ENCODE measurements at regions not wholly inside any gene's neighbourhood (a gene's known extent, or its start where the extent isn't known, plus 50 kb on each side); places are given as distances from the start of the nearest gene placed in this dataset.
"Not testable (repeated sequence)": the region's sequence is repeated elsewhere in the genome, so short reads cannot be mapped to it uniquely, and the experiment has no call there.

DNA sequence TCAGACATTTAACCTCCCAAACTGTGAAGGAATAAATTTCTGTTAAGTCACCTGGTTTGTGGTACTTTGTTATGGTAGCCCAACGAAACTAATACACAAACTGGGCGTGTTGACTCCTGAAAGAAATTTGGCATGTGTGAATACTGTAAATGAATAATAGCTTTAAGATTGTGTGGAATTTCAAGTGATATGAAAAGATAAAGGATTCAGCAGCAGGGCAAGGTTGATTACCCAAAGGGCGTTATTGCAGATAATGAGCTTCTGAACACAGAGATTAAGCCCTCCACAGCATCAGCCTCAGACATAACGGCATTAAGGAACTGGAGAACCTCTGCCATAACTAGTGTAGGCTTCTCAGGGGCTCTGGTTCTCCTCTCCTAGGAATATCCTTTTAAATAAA, 451.5 kb upstream of the NECTIN3 start:
- DNase-seq (ENCODE audit: low read depth) = no peak
- H3K4me3 ChIP-seq (ENCODE audit: low read depth, low read length) = no peak overlapping the region
- TF ChIP-seq, protein P1, sequence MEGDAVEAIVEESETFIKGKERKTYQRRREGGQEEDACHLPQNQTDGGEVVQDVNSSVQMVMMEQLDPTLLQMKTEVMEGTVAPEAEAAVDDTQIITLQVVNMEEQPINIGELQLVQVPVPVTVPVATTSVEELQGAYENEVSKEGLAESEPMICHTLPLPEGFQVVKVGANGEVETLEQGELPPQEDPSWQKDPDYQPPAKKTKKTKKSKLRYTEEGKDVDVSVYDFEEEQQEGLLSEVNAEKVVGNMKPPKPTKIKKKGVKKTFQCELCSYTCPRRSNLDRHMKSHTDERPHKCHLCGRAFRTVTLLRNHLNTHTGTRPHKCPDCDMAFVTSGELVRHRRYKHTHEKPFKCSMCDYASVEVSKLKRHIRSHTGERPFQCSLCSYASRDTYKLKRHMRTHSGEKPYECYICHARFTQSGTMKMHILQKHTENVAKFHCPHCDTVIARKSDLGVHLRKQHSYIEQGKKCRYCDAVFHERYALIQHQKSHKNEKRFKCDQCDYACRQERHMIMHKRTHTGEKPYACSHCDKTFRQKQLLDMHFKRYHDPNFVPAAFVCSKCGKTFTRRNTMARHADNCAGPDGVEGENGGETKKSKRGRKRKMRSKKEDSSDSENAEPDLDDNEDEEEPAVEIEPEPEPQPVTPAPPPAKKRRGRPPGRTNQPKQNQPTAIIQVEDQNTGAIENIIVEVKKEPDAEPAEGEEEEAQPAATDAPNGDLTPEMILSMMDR (IDR thresholded peaks at IDR 0.05; ENCODE audit: insufficient read depth, low read depth, low read length, missing control alignments) = no peak

DNA sequence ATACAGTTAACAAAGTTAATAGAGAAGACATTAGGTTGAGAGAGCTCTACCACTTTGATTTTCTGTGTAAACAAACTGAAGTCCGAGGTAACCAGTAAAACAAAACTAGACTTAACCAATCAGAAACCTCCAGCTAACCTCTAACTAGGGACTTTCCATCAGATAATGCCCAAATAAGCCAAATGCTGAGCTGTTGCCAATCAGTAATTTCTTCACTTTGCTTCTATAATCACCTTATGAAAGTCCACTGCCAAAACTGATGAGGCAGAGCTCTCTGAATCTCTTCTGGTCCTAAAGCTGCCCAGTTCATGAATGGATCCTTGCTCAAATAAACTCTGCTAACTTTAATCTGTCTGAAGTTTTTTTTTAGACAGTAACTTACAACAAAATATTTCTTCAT, 448.0 kb upstream of the NECTIN3 start:
- TF ChIP-seq, protein P1 (IDR thresholded peaks at IDR 0.05; ENCODE audit: insufficient read depth, low read depth, low read length, missing control alignments) = no peak
- no peak overlapping the region for H3K4me3 ChIP-seq (ENCODE audit: low read depth, low read length)
- peak; percentile 19 for DNase-seq (ENCODE audit: low read depth)

DNA sequence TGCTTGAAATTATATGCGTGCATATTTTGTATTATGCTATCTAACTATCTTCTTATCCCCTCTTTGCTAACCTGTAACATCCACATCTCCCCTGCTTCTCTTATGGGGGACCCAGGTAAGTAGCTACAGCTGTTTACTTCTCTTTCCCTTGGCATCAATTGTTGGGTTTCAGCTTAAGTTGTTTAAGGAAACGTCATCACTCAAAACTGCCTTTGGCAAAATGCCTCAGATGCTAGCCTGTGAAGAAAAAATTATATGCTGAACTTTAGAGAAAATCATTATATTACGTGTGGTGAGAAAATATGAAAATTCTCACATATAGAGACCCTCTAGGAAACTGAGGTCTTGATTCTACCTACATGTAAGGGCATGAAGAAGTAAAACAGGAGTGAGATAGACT, 447.0 kb upstream of the NECTIN3 start:
- H3K4me3 ChIP-seq (ENCODE audit: low read depth, low read length) = no peak overlapping the region
- no peak for DNase-seq (ENCODE audit: low read depth)
- TF ChIP-seq, protein P1 (IDR thresholded peaks at IDR 0.05; ENCODE audit: insufficient read depth, low read depth, low read length, missing control alignments) = no peak

GRCh38 chr3:110625201-110625747, 446.3 kb upstream of the NECTIN3 start:
- DNase-seq (ENCODE audit: low read depth) = no peak
- TF ChIP-seq, protein P1 (IDR thresholded peaks at IDR 0.05; ENCODE audit: insufficient read depth, low read depth, low read length, missing control alignments) = no peak

GRCh38 chr3:110626652-110627111, 444.9 kb upstream of the NECTIN3 start:
- not testable (repeated sequence) for H3K4me3 ChIP-seq (ENCODE audit: low read depth, low read length)
- peak; percentile 25 for DNase-seq (ENCODE audit: low read depth)

More at GRCh38 chr3:110625201-110625747, 446.3 kb upstream of the NECTIN3 start:
- H3K4me3 ChIP-seq (ENCODE audit: low read depth, low read length) = no peak overlapping the region

DNA sequence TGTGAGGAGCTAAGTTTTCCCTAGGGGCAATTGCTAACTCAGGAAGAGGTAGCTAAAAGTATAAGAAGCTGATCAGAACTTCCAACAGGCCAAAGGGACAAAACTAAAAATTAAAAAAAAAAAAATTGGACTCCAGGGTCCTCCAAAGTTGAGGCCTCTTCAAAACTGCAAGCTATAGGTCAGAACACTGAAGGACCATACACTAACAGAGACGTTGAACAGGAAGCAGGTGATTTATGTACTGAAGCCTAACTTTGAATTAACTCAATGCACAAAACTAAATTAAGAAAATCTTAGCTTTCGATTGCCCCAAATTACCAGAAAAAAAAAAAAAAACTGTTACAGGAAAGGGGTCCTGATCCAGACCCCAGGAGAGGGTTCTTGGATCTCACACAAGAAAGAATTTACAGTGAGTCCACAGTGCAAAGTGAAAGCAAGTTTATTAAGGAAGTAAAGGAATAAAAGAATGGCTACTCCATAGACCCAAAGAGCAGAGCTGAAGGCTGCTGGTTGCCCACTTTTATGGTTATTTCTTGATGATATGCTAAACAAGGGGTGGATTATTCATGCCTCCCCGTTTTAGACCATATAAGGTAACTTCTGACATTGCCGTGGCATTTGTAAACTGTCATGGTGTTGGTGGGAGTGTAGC, 442.8 kb upstream of the NECTIN3 start:
- DNase-seq (ENCODE audit: low read depth) = no peak
- H3K4me3 ChIP-seq (ENCODE audit: low read depth, low read length) = no peak overlapping the region
- TF ChIP-seq, protein P1 (IDR thresholded peaks at IDR 0.05; ENCODE audit: insufficient read depth, low read depth, low read length, missing control alignments) = no peak

DNA sequence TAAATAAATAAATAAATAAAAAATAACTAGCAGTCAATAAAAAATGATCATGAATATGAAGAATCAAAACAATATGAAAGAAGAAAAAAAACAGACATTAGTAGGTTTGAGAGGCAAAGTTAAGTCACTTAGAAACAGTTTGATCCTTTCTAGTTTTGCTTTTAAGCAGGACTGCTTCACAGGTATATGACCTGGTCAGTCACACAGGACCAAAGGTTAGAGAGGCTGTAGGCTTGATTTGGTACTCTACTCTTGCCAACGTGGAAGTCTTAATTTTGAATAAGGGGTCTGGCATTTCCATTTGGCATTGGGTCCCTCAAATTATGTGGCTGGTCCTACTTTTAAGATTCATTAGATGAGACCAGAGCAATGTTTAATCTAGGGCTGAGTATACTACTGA, 441.7 kb upstream of the NECTIN3 start:
- no peak overlapping the region for H3K4me3 ChIP-seq (ENCODE audit: low read depth, low read length)
- no peak for DNase-seq (ENCODE audit: low read depth)
- TF ChIP-seq, protein P1 (IDR thresholded peaks at IDR 0.05; ENCODE audit: insufficient read depth, low read depth, low read length, missing control alignments) = no peak
